Jurkat, Clone E6-1 (cell line): ENCODE measurements at regions not wholly inside any gene's neighbourhood (a gene's known extent, or its start where the extent isn't known, plus 50 kb on each side); places are given as distances from the start of the nearest gene placed in this dataset.

Experiments used
- DNase-seq: peaks from one replicate; pipeline ENCODE4 v3.0.0-alpha.2; 2011; ENCODE audit warnings: low read depth, low spot score
- H3K4me3 ChIP-seq: 2 replicates; pipeline ENCODE4 v1.5.1; 2011; ENCODE audit warnings: mild to moderate bottlenecking, low read length, control low read depth, moderate library complexity

DNA sequence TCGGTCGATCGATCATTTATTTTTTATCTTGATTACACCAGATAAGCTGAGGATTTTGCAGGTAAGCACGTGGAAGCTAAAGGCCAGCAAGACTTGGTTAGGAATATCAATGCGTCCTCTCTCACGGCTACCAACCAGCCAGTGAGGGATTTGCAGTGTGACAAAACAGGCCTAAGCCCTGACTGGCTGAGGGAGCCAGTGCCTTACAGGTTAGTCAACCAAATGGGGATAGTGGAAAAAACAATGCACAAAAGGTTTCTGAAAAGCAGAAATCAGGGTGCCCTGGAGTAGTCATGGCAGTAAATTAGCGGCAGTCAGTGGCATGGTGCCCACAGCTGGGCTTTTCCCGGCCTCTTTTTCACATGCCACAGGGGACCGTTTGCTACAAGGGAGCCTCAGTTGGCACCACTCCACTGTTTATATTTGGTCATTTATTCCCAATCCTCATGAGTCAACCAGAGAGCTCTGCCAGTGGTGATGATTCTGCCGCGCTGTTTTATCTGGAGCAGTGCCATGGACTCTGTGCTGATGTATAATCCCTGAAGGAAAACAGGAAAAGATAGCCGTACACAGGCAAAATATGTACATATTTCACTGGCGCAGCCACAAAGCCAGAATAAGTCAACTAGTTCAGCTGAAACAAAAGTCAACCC lies 167.6 kb downstream of the RHOU start:
- H3K4me3 ChIP-seq, result no peak overlapping the region
- no peak for DNase-seq

DNA sequence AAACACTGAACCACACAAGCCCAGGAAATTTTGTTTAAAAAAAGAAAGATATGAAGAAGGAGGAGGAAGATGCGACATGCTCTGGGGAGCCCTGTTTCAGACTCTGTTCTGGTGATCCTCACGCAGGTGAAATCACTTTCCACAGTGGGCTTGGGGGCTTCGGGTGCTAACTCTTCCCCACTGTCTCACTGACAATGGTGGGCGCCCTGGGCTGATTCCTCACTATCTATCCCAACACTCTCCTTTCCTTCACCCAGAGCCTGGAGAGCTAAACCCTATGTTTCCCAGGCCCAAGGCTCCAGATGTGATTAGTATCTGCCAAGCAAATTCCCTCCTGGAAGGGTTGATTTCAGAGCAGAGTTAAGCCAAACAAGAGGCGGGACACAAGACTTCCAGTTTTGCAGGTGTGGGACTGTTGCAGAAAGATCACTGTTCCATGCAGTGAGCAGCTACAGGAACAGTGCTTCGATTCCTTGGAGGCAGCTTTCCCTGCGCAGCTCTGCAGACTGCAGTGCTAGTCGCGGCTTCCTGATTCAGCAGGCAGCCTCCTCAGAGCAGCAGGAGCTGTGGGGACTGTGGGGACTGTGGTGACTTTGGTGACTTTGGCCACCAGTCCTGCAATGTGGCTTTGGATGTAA lies 168.3 kb downstream of the RHOU start:
- no peak overlapping the region for H3K4me3 ChIP-seq
- DNase-seq, result no peak

DNA sequence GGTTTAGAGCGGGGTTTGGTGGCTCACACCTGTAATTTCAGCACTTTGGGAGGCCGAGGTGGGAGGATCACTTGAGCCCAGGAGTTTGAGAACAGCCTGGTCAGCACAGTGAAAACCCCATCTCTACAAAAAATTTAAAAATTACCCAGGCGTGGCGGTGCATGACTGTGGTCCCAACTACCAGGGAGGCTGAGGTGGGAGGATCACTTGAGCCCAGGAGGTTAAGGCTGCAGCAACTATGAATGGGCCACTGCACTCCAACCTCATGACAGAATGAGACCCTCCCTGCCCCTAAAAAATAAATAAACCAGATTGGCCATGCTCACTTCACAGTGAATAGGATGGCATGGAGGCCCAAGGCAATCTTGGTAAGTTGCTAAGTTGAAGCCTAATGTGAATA lies 168.9 kb downstream of the RHOU start:
- DNase-seq, result no peak
- no peak overlapping the region for H3K4me3 ChIP-seq

DNA sequence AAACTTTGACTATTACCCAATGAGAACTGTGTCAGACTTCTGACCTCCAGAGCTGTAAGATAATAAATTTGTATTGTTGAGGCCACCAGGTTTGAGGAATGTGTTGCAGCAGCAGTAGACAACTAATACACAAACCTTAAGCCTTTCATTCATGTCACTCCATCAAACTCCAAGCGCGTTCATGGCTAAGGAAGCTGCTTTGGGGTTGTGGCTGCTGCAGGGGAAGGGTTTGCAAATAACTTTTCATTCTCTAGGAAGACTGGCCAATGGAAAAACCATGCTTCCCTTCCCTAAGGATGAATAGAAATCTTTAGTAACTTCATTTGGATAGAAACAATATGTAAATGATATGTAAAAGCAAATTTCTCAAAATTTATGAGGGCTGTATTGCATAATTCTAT lies 170.4 kb downstream of the RHOU start:
- no peak for DNase-seq
- no peak overlapping the region for H3K4me3 ChIP-seq

DNA sequence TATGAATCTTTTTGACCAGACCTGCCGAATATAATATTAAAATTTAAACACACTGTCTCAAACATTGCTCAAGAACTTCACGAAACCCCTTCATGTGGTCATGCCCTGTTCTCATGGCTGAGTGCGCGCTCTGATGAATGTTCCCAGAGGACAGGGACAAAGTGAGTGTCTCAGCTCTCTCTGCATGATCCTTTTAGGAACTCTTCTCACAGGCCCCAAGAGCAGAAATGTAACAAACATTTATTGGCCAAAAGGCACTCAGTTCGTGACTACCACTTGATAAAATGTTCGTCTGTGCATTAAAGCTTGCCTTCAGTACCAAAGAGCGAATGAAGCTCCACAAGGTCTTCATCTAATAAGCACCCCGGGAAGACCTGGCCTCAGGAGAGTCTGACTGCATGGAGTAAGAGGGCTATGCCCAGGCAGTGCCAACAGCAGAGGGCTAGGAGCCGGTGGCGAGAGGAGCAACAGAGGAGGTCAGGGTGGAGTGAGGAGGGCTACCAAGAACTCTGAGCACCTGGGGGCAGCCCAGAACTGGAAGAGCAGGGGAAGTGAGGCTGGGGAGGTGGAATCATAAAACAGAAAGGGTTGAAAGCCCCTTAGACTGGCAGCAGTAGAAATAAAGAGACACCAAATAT lies 171.1 kb downstream of the RHOU start:
- H3K4me3 ChIP-seq, result no peak overlapping the region
- no peak for DNase-seq

DNA sequence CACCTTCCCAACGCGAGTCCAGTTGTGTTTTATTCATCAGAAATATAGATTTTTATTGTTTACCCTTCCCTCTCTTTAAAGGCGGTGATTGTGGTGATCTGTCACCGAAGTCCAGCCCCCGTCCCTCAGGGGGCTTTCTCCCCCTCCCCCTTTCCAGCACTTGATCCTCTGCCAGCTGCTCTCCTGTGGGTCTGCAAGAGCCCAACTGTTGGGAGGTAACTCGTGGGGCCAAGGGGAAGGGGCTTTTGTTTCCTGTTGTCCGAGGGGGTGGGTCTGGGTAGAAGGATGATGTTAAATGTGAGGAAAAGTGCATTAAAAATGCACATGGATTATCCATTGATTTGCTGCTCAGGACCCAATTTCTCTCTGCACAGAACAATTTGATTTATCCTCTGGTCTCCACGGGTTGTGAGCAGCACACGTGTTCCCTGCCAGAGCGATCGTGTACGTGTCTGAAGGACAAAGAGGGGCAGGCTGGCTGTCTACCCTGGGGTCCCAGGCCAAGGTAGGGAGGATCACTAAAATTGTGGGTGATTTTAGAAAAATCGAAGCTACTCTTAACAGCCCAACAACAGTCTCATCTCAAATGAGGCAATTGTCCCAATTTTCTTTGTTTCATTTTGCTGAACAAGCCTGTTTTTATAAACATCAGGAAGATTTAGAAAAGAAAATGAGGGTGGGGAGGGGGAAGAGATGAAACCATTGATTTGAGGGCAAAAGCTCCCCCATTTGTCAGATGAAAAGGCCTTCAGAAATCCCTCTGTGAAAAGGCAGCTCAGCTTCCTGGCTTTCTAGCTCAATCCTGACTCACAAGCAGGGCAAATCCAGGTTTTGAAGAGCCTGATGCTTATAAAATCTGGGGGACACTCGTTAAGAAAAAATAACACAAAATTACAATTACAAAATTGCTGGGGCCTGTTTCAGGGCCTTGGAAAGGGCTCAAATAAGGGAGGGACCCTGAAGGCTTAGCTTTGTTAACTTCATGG lies 176.2 kb downstream of the RHOU start:
- no peak for DNase-seq
- H3K4me3 ChIP-seq, result no peak overlapping the region

DNA sequence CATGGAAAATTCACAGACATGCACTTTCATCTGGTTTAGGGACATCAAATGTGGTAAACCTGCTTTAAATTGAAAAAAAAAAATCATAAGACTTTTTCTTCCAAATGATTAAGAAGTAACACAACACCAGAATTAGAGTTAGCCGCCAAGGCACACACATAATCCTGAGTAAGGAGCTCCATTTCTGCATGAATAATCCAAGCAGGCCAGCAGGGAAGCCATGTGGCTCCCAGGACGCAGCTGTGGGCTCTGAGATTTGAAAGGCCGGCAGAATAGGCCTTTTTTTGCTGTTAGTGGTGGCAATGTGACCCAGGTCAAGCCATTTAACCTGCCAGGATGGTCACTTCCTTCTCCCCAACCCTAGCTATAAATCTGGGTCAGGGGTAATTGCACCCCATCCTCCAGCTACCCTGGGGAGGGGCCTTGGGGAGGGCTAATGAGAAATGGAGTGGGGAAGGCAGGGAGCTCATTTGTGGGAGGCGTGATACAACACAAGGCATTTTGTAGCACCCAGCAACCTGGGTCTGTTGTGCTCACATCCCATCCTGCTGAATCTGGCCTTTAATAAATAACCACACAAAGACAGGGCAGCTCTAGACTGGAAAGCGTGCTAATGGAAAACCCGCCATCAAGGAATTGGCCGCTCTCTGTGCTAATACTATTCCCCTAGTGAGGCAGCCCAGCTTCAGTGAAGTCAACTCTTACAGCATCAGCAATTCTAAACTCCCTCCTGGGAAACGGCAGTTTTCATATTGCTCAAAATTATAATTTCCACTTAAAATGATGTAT lies 178.5 kb downstream of the RHOU start:
- H3K4me3 ChIP-seq, result no peak overlapping the region
- DNase-seq, result no peak

DNA sequence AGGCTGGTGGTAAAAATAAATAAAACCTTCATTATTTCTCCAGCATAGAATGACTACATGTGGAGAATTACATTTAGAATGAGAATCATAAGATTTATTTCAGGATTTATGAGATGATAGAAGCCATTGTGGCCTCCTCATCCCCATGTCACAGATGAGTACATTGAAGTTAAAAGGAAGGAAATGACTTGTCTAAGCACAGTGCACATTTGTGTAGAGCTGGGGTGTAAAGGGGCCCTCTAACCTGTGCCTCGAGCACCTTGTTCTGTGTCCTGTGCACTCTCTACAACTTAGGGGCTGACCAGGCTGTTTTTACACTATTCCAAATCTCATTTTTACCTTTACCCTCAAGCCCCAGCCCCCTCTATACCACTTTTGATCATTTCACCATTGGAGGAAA lies 179.4 kb downstream of the RHOU start:
- no peak for DNase-seq
- H3K4me3 ChIP-seq, result no peak overlapping the region

DNA sequence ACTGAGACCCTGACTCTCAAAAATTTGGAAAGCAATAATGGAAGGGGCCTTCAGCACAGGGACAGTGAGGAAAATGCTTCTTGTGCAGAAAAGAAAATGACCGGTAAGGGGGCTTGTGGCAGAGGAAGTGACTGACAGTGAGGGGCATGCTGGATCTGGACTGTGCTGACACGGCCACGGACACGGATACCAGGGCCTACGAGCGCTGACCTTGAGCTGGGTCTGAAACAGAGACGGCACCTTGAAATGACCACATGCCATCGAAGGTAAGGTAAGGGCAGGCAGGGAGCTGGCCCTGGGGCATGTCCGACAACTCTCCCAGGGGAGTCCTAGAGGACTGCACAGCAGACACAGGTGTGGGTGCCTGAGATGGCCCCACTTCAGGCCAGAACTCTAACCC lies 182.1 kb downstream of the RHOU start:
- H3K4me3 ChIP-seq, result no peak overlapping the region
- DNase-seq, result no peak

DNA sequence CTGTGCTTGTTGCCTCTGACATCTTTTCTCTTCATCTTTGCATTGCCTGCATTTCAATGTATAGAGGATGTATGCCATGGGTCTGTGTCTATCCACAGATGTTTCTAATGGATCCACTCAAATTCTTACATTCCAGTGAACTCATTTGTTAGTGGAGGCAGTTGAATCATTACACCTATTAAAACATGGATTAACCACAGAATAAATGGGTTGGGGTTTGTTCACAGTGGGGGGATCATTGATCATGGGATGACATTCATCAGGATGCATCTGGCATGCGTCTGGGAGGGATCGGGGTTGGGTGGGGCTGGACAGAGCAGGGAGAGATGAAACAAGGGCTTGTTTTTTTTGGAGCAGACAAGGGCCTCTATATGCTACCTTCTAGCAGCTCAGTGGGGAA lies 182.5 kb downstream of the RHOU start:
- H3K4me3 ChIP-seq, result no peak overlapping the region
- no peak for DNase-seq

DNA sequence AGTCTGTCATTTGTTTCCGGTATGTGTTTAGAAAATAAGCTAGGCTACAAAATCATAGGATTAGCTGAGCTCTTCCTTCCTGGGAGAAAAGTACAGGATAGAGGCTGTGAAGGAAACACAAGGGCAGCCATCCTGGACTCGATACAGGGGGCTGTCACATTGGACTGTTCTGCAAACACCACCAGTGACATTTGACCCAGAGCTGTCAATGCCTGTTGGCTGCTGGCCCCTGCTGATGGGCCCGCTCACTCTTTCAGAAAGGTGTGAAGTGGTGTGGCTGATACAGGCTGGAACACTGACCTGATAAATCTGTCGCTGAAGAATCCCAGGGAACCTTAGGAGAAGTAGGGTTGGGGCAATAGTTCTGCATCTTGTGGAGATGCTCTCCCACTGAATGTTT lies 183.1 kb downstream of the RHOU start:
- H3K4me3 ChIP-seq, result no peak overlapping the region
- no peak for DNase-seq

DNA sequence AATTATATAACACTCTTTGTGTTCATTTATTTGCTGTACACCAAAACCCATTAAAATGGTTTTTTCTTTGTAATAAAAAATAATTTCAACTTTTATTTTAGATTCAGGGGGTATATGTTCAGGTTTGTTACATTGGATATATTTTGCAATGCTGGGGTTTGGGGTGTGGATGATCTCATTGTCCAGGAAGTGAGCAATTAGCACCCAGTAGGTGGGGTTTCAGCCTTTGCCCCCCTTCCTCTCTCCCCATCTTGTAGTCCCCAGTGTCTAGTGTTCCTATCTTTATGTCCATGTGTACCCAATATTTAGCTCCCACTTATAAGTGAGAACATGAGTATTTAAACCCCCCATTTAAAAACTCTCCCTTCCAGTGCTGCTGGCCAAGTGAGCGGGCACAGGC lies 184.6 kb downstream of the RHOU start:
- DNase-seq, result no peak
- H3K4me3 ChIP-seq, result no peak overlapping the region

DNA sequence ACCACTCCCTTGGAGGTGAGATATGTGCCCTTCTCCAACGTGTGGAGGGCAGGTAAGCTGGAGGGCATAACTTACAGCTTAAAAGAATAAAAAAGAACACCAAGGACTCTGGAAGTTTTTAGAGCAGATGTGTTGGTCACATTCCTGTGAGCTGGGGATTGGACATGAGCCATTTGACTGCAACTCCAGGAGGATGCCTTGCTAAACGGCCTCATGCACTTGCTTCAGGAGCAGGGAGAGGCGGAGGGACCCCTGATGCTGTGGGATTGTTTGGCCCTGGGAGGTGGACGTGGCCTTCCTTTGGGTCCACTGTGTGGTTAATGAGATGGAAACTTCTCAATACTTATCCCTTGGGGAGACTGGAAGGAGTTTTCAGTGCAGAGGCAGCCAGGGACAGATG lies 185.6 kb downstream of the RHOU start:
- no peak overlapping the region for H3K4me3 ChIP-seq
- no peak for DNase-seq

DNA sequence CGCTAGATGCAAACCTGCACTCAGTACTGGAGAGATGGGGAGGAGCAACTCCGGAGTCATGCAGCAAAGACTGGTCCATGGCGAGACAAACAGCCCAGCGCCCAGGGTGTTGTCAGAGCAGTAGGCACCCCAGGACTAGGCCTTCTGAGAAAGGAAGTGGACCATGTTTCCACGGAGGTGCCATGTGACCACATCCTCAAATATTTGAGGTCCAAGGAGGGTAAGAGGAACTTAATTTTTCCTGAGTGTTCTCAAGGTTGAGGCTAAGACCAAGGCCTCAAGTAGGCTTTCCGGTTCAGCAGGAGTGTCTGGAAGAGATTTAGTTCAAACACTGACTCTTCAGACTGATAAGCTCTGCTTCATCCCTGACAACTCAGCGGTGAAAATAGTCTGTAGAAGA lies 186.2 kb downstream of the RHOU start:
- no peak for DNase-seq
- H3K4me3 ChIP-seq, result no peak overlapping the region

DNA sequence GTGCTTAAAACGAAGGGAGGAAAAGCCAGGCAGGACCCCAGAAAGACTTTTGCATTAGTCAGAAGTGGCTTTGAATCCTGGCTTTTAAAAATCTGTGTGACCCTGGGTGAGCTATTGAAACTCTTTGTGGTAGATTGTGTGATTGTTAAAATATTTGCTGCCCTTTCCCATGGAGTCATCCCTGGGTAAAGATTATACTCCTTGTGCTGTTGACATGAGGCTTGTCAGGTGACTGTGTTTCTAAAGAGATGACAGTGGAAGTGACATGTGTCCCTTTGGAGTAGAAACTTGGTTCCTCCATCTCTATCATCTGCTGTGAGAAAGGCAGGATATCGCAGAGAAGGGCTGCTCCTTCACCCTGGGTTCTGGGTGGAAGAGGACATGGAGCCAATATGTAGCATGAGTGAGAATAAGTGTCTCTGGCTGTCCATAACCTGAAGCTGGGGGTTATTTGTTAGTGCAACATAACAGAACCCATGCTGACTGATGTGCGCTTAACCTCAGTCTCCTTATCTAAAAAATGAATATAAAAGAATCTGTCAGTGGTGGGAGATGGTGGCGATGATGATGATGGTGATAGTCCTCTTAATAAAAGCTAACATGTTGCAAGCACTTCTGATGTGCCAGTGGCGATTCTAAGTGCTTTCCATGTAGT lies 187.6 kb downstream of the RHOU start:
- H3K4me3 ChIP-seq, result no peak overlapping the region
- DNase-seq, result no peak

DNA sequence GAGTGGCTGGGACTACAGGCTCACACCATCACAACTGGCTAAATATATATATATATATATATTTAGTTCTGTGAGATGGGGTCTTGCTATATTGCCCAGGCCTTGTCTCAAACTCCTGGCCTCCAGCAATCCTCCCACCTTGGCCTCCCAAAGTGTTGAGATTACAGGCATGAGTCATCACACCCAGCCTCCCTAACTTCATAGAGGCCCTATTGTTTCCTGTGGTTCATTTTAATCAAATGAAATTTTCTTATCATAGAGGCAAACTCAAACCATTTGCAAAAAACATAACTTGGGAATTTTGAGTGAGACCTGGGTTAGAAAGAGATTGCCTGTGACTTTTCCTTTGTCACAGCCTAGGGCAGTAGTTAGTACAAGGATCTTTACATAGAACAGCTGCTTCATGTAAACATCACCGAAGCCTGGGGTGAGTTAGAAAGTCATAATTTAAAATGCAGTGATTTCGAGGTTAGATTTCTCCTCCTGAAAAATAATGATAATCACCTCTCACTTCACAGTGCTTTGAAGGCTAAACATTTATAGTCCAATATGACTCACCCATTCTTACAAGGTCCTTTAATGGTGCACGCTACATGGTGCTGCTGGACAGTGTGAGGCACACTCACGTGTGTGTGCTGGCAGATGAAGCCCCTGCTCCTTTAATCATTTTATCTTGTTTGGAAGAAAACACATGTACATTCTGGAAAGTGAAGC lies 188.9 kb downstream of the RHOU start:
- H3K4me3 ChIP-seq, result no peak overlapping the region
- DNase-seq, result no peak

DNA sequence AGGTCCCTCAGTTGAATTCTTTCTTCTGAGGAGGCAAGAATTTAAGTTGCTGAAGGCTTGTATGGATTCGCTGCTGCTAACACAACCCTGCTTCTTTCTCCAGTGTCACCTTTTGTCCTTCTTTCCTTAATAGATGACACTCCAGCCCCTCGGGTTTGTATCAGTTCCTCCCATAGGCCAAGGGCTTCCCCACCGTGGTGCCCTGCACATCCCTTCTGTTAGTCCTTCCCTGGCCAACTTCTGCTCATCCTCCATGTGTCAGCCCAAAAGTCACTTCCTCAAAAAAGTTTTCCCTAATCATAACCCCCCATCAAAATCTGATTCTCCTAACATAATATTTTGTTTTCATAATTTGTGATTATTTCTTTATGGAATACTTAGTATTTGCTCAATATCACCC lies 190.4 kb downstream of the RHOU start:
- no peak overlapping the region for H3K4me3 ChIP-seq
- DNase-seq, result no peak

DNA sequence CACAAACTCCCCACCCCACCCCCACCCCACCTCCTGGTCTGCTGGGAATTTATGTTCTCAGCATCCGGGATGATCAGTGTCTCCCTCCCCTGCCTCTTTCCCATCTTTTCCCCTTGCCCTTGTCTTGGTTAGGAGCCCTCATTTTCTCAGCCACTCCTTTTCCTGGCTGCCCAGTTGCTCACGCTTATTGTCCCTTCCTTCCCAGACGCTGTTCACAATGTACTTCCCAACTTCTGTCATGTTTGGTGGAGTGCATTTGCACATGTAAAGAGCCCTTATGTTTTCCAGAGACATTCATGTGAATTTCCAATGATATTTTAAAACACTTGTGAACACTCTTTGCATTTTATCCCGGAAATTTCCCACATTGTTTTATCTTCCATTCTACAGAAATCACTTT lies 192.1 kb downstream of the RHOU start:
- no peak for DNase-seq
- H3K4me3 ChIP-seq, result no peak overlapping the region
